Activated CD8-positive, alpha-beta memory T cell treated with anti-CD3 and anti-CD28 coated beads, Interleukin-2, amount 50 U/mL, for 48 hours (primary cell): ENCODE measurements at regions not wholly inside any gene's neighbourhood (a gene's known extent, or its start where the extent isn't known, plus 50 kb on each side); places are given as distances from the start of the nearest gene placed in this dataset.

Source experiments
- DNase-seq: peaks from one replicate; pipeline ENCODE4 v3.0.0-alpha.2; 2020

DNA sequence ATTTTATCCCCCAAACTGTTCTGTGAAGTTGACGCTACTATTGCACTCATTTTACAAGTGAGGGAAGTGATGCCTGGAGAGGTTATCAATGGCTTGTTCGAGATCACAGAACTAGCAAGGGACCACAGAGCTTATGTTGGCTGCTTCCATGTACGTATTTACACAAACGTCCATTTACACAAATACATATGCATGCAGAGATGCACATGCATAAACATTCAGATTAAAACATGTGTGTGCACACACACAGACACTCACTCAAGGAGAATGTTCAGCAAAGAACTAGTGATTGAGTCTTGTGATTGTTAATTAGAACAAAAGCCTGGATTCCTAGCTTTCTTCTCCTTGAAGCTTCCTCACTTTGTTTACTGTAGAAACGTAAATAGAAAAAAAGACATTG, 321.5 kb upstream of the CHD6 start:
- DNase-seq, result no peak

- no peak for DNase-seq
These were observed 320.2 kb upstream of the CHD6 start for GRCh38 chr20:41938353-41938752.

DNA sequence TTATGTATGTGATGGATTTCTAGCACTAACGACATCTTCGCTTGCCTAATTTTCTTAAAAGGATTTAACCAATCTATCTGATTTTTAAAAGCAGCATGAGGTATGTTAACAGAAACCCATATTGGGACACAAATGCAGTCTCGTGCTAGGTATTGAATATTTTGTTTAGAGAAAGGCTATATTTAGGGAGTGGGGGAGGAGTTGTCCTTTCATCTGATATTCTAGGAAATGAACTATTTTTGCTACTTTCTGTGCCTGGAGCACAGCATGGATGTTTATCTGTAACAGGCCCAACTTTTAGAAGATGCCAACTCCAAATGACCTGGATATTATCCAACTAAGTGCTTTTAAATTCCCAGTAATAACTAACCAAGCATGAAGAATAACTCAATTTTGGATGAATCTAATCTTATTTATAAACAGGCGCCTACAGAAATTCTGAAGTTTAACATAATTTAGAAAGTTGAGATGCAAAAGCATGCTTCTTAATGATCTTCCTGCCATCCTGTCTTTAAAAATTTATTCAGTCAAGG, 317.1 kb upstream of the CHD6 start:
- no peak for DNase-seq

DNA sequence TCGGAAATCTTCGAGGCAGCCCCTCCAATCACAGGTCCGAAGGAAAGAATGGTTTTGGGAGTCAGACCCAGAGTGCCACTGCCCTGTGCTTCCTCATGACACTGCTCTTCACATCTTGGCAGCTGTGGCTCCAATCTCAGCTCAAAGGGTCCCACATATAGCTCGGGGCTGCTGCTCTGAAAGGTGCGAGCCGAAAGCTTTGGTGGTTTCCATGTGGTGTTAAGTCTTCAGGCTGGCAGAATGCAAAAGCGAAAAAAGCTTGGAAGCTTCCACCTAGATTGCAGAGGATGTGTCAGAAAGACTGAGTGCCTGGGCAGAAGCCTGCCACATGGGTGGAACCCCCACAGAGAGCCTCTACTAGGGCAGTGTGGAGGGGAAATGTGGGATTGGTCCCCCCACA, 314.3 kb upstream of the CHD6 start:
- no peak for DNase-seq

- DNase-seq, result no peak
These were observed 309.5 kb upstream of the CHD6 start for GRCh38 chr20:41927655-41928054.

GRCh38 chr20:41927189-41927588, 309.0 kb upstream of the CHD6 start:
- DNase-seq, result no peak

- DNase-seq, result no peak
These were observed 307.3 kb upstream of the CHD6 start for GRCh38 chr20:41925476-41925875.

- DNase-seq, result no peak
These were observed 305.4 kb upstream of the CHD6 start for GRCh38 chr20:41923624-41924023.

- no peak for DNase-seq
These were observed 295.0 kb upstream of the CHD6 start for GRCh38 chr20:41913146-41913545.

- no peak for DNase-seq
These were observed 292.4 kb upstream of the CHD6 start for GRCh38 chr20:41910558-41910957.

- DNase-seq, result no peak
These were observed 287.0 kb upstream of the CHD6 start for GRCh38 chr20:41905199-41905598.

GRCh38 chr20:41903586-41903985, 285.4 kb upstream of the CHD6 start:
- no peak for DNase-seq

DNA sequence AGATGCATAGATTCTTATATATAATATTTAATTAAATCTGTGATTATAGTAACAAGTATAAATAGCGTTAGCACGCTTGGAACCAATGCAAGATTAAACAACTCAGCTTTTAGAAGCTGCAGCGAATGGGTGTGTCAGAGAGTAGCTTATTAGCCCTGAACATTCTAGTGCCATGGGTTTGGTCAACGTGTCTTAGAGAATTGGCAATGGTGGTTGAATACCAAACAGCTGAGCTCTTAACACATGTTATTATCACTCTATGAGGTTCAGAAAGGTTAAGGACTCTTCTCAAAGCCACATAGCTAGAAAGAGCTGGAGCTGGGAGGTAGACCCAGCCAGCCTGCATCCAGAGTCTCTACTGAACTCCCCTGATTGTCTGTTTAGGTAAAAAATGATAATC, 284.2 kb upstream of the CHD6 start:
- no peak for DNase-seq

GRCh38 chr20:41900201-41900691, 282.1 kb upstream of the CHD6 start:
- no peak for DNase-seq

- DNase-seq, result no peak
These were observed 279.5 kb upstream of the CHD6 start for GRCh38 chr20:41897708-41898107.

GRCh38 chr20:41895241-41896032, 277.3 kb upstream of the CHD6 start:
- DNase-seq, result no peak

- no peak for DNase-seq
These were observed 276.2 kb upstream of the CHD6 start for GRCh38 chr20:41894255-41894963.

DNA sequence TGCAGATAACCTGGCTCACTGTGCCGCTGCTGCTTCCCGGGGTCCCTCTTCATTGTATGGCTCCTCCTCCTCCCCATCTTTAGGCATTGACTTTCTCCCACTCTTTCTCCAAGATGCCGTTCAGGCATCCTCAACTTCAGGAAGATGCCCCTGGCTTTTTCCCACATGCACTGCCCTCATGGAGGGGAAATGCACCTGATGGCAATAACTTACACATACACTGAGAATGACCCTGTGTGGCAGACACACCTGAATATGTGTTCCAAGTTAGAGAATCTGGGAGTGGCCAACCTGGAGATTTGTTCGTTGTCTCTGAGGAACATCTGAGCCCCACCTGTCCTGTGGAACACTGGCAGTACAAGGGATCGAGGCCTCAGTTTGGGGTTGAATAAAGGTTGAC, 273.9 kb upstream of the CHD6 start:
- DNase-seq, result no peak

DNA sequence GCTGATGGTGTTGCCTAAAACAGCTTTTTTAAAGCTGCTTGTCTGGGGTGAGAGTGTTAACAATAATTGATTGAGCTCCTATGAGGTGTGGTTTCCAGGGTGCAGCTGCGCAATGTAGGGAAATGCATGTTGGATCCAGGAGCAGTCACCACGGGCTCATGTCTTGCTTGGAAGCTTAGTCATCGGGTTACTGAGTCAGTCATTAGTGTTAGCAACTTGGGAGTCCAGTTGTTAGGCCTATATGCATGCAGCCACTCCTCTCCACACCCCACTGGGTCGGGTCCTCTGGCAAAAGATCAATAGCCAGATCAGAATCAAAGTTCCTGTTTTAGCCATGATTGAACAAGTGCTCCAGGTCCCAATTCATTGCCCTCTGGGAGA, 271.7 kb upstream of the CHD6 start:
- DNase-seq, result no peak

- no peak for DNase-seq
These were observed 271.1 kb upstream of the CHD6 start for GRCh38 chr20:41889126-41889843.

DNA sequence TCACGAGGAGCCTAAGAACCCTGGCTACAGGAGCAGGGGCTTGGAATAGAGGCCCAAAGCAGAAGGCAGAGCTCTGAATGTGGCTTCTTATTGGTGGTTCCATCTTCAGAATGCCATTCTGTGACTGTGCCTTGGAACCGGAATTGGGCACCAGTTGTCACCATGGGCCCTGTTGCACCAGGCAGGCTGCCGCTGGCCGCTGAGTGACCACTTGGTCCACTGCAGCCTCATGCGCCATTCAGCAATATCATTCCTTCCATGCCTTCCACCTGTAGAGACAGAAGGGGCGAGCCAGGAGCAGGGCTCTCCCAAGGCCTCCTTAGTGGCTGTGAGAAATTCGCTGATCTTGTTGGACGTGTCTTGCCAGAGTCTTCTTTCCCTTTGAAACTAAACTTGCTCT, 270.3 kb upstream of the CHD6 start:
- DNase-seq, result no peak

- no peak for DNase-seq
These were observed 269.3 kb upstream of the CHD6 start for GRCh38 chr20:41887500-41887899.

DNA sequence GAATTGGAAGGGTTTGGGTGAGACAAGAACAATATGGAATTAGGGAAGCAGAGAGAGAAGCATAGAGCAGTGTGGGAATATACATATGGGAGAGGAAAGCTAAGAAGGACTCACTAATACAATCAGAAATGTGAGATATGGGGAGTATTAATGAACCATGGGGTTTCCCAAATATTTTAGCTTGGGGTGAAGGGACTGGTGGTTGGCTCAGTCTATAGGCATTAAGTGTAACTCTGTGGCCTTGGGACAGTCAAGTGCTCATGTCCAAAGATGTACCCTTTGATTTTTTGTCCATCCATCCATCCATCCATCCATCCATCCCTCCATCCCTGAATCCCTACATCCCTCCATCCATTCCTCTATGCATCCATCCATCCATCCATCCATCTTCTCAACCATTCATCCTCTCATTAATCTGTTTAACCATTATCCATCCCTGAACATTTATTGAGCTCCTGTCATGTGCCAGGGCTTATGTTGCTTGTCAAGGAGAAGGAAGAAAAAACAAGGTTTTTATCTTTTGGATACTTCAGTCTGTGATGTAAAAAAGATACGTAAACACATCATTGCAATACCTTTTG, 263.4 kb upstream of the CHD6 start:
- DNase-seq, result no peak
